ENCODE measurements at regions not wholly inside any gene's neighbourhood (a gene's known extent, or its start where the extent isn't known, plus 50 kb on each side); places are given as distances from the start of the nearest gene placed in this dataset.

GRCh38 chr12:125288931-125289928 lies 224.0 kb downstream of the AACS start (continued):
- no peak for TF ChIP-seq TEAD4 (CRISPR knock-in tag; IDR thresholded peaks at IDR 0.05)
- TF ChIP-seq TCF7 (CRISPR knock-in tag; IDR thresholded peaks at IDR 0.05; ENCODE audit: low read depth): no peak
- no peak for TF ChIP-seq ZSCAN18 (CRISPR knock-in tag; IDR thresholded peaks at IDR 0.05)
- TF ChIP-seq SMAD3 (CRISPR knock-in tag; IDR thresholded peaks at IDR 0.05; ENCODE audit: borderline replicate concordance): no peak

- no peak for ATAC-seq
- H3K36me3 Mint-ChIP-seq: peaks cover 14% of the 10 kb centered on the region
- no peak for DNase-seq (ENCODE audit: low spot score)
- peaks cover 12% of the 10 kb centered on the region for H3K9me3 Mint-ChIP-seq
- ChIA-PET POLR2A (no interaction called here), CTCF (no interaction called here)
- H3K4me1 Mint-ChIP-seq: peaks cover 6% of the 10 kb centered on the region
- TF ChIP-seq IRF1 (CRISPR knock-in tag; IDR thresholded peaks at IDR 0.05): no peak
- no peak for TF ChIP-seq SP1 (CRISPR knock-in tag; conservative IDR thresholded peaks at IDR 0.05)
- no peak for TF ChIP-seq SMAD4 (CRISPR knock-in tag; IDR thresholded peaks at IDR 0.05)
- no peak for TF ChIP-seq SMAD3 (CRISPR knock-in tag; IDR thresholded peaks at IDR 0.05; ENCODE audit: borderline replicate concordance)
- TF ChIP-seq OVOL2 (CRISPR knock-in tag; IDR thresholded peaks at IDR 0.05; ENCODE audit: borderline replicate concordance): no peak
- TF ChIP-seq CREM (CRISPR knock-in tag; IDR thresholded peaks at IDR 0.05): no peak
- no peak for TF ChIP-seq ATF1 (CRISPR knock-in tag; IDR thresholded peaks at IDR 0.05)
- no peak for TF ChIP-seq PRDM15 (CRISPR knock-in tag; IDR thresholded peaks at IDR 0.05)
- TF ChIP-seq ZSCAN18 (CRISPR knock-in tag; IDR thresholded peaks at IDR 0.05): no peak
- TF ChIP-seq JAZF1 (CRISPR knock-in tag; IDR thresholded peaks at IDR 0.05): no peak
- TF ChIP-seq CTCF (IDR thresholded peaks at IDR 0.05): no peak
- TF ChIP-seq NR1H2 (CRISPR knock-in tag; IDR thresholded peaks at IDR 0.05): no peak
- TF ChIP-seq FOXJ3 (CRISPR knock-in tag; IDR thresholded peaks at IDR 0.05; ENCODE audit: borderline replicate concordance): no peak
- no peak overlapping the region for H3K4me3 Mint-ChIP-seq
- H3K27ac Mint-ChIP-seq: no peak overlapping the region
- H3K27me3 Mint-ChIP-seq (ENCODE audit: low read depth): no peaks in the 10 kb centered on the region; the same call in 1 of the 2 replicates
These were observed 224.7 kb downstream of the AACS start for GRCh38 chr12:125289970-125290369.
